HepG2 (cell line): ENCODE measurements at regions not wholly inside any gene's neighbourhood (a gene's known extent, or its start where the extent isn't known, plus 50 kb on each side); places are given as distances from the start of the nearest gene placed in this dataset.

ENCODE experiments used
- ATAC-seq: fragments of 200-7000 bp; cut with Tn5 transposase; 3 replicates; pipeline ENCODE4 v1.9.1; 2020; ENCODE audit warnings: mild to moderate bottlenecking, moderate library complexity
- BruUV-seq: library from RNA; stranded (reverse); fragments of 400-500 nt; replicated peaks from 2 replicates; lab custom pipeline; 2021; lab: Mats Ljungman, UMichigan
- CTCF ChIA-PET: fragments of 300-600 bp; formaldehyde crosslinking; extraction: SDS; loops from one replicate; lab custom pipeline; 2021; ENCODE audit warnings: low total read pairs, inconsistent platforms, low intra/inter-chr PET ratio; lab: Yijun Ruan, JAX
- POLR2A ChIA-PET: fragments of 350-600 bp; sonication (Branson Sonifier 250); formaldehyde crosslinking; loops from one replicate; lab custom pipeline; 2020; ENCODE audit warnings: antibody characterized with exemption, inconsistent platforms; lab: Yijun Ruan, JAX
- DNase-seq: peaks from one replicate; pipeline ENCODE4 v3.0.0-alpha.2; 2015; ENCODE audit warnings: low spot score
- FAIRE-seq: peaks from 3 replicates; lab custom pipeline; 2011; peaks lifted over from hg19 to GRCh38; lab: Jason Lieb, UNC
- H2AFZ ChIP-seq: one replicate; pipeline ENCODE4 v1.6.1; 2011; ENCODE audit warnings: low read length, inconsistent platforms
- H3K27ac ChIP-seq: fragments of 300-600 bp; 3 replicates; pipeline ENCODE4 v1.8.0; 2011; ENCODE audit warnings: mixed run types, mild to moderate bottlenecking, mixed read lengths, low read length, inconsistent platforms; ENCODE audit not compliant: insufficient read depth; ENCODE audit errors: extremely low read length
- H3K27me3 ChIP-seq, 2 experiments: fragments of 200-600 bp in 1 of 2; 2 replicates in 1 of 2; 3 replicates in 1 of 2; pipeline versions ENCODE4 v1.6.0 to v1.8.0; 2011; ENCODE audit warnings: low read length in 2 of 2, mild to moderate bottlenecking in 2 of 2, moderate library complexity in 2 of 2, inconsistent platforms in 1 of 2; ENCODE audit not compliant: insufficient read depth in 2 of 2, control insufficient read depth in 1 of 2
- H3K36me3 ChIP-seq, 2 experiments: fragments of 200-600 bp in 1 of 2; replicated peaks in 1 of 2; 2 replicates in 1 of 2; 3 replicates in 1 of 2; pipeline versions ENCODE4 v1.5.1 to v1.8.0; 2011; ENCODE audit warnings: low read length in 2 of 2, inconsistent platforms in 1 of 2; ENCODE audit not compliant: insufficient read depth in 2 of 2, control insufficient read depth in 1 of 2
- H3K4me1 ChIP-seq: 2 replicates; pipeline ENCODE4 v1.5.1; 2012; ENCODE audit warnings: low read length, inconsistent platforms; ENCODE audit not compliant: insufficient read depth
- H3K4me2 ChIP-seq: 2 replicates; pipeline ENCODE4 v1.6.0; 2011; ENCODE audit warnings: low read depth, low read length, inconsistent platforms
- H3K4me3 ChIP-seq, 3 experiments: fragments of 200-600 bp in 1 of 3; sonication (generic), shearing (Covaris generic) in 1 of 3; replicated peaks in 1 of 3; 2 replicates each; pipeline ENCODE4 v1.5.1; 2011 to 2016; ENCODE audit warnings: low read length in 3 of 3, inconsistent platforms in 2 of 3, low read depth in 2 of 3, mild to moderate bottlenecking in 2 of 3, control low read depth in 1 of 3, mixed read lengths in 1 of 3; ENCODE audit not compliant: insufficient read depth in 1 of 3
- H3K79me2 ChIP-seq: one replicate; pipeline ENCODE4 v1.6.1; 2011; ENCODE audit warnings: low read length, inconsistent platforms; ENCODE audit not compliant: insufficient read depth
- H3K9ac ChIP-seq: 2 replicates; pipeline ENCODE4 v1.6.0; 2011; ENCODE audit warnings: mild to moderate bottlenecking, low read depth, low read length, inconsistent platforms; ENCODE audit not compliant: insufficient read depth
- H3K9me3 ChIP-seq: 2 replicates; pipeline ENCODE4 v1.5.1; 2012; ENCODE audit warnings: mild to moderate bottlenecking, low read length
- H4K20me1 ChIP-seq: 2 replicates; pipeline ENCODE4 v1.6.0; 2011; ENCODE audit warnings: inconsistent platforms, mild to moderate bottlenecking, low read length, moderate library complexity; ENCODE audit not compliant: insufficient read depth
- E2F2 ChIP-seq: sonication (generic); formaldehyde crosslinking; IDR thresholded peaks from 2 replicates; pipeline ENCODE4 v1.4.0; 2020; ENCODE audit warnings: missing genetic modification reagents, borderline replicate concordance
- KDM1A ChIP-seq: IDR thresholded peaks from 2 replicates; pipeline ENCODE4 v1.6.1; 2016; ENCODE audit warnings: missing compliant biosample characterization
- MIER2 ChIP-seq: IDR thresholded peaks from 2 replicates; pipeline ENCODE4 v1.6.1; 2016; ENCODE audit warnings: missing biosample characterization, missing genetic modification reagents
- RFXANK ChIP-seq: IDR thresholded peaks from 2 replicates; pipeline ENCODE4 v1.6.1; 2016
- SMARCE1 ChIP-seq: fragments of 450-650 bp; IDR thresholded peaks from 2 replicates; pipeline ENCODE4 v1.6.1; 2017; ENCODE audit warnings: borderline replicate concordance
- XRCC5 ChIP-seq: fragments of 200-400 bp; formaldehyde crosslinking; optimal IDR thresholded peaks from 2 replicates; pipeline ENCODE3; 2017; ENCODE audit warnings: mild to moderate bottlenecking, low read length
- ZNF251 ChIP-seq: sonication (generic); formaldehyde crosslinking; IDR thresholded peaks from 2 replicates; pipeline ENCODE4 v1.9.0; 2021; ENCODE audit warnings: mild to moderate bottlenecking, missing genetic modification reagents
- ZNF768 ChIP-seq: sonication (generic); formaldehyde crosslinking; IDR thresholded peaks from 2 replicates; pipeline ENCODE4 v1.4.0; 2020; ENCODE audit warnings: missing genetic modification reagents
- WGBS: methylation state at CpG from one replicate; pipeline ENCODE4 v1.1.6; 2017; ENCODE audit warnings: low lambda C conversion rate; 5-methylcytosine and 5-hydroxymethylcytosine counted together
- in situ Hi-C: cut with HindIII; loops from 2 replicates; pipeline ENCODE4 v1.10.0; 2017; ENCODE audit warnings: low pct_unique_long_range_greater_than_20kb; ENCODE audit not compliant: extremely low pct_ligation_motif_present
- intact Hi-C: fragments of 100-400 bp; cut with micrococcal nuclease; formaldehyde crosslinking; loops from one replicate; pipeline ENCODE4 v1.10.0; 2022; ENCODE audit not compliant: unreplicated experiment

- BruUV-seq: no TSS peak
- Histone ChIP-seq H3K4me1 (peaks cover 37% of the 10 kb centered on the region), H3K79me2 (no peaks in the 10 kb centered on the region), H3K4me2 (no peak overlapping the region), H3K36me3 (no peaks in the 10 kb centered on the region), H3K27me3 (no peaks in the 10 kb centered on the region), H3K9ac (no peak overlapping the region), H3K4me3 (no peak overlapping the region), H3K9me3 (no peaks in the 10 kb centered on the region), H3K27ac (no peak overlapping the region), H2AFZ (no peak overlapping the region), H4K20me1 (no peaks in the 10 kb centered on the region)
- ChIA-PET POLR2A (interaction anchor here (0.8 to 1.5 kb wide), 2 partner anchors 10 to 28 kb away, joined by 3 to 4 read pairs; no protein-coding TSS in a partner anchor), CTCF (no interaction called here)
- ATAC-seq (no peak), FAIRE-seq (no peak), DNase-seq (no peak)
- no peak for TF ChIP-seq E2F2 (CRISPR knock-in tag)
- TF ChIP-seq RFXANK (CRISPR knock-in tag): no peak
- TF ChIP-seq ZNF768 (CRISPR knock-in tag): no peak
- TF ChIP-seq ZNF251 (CRISPR knock-in tag): no peak
- no peak for TF ChIP-seq MIER2 (CRISPR knock-in tag)
- no peak for TF ChIP-seq KDM1A (CRISPR knock-in tag)
- TF ChIP-seq XRCC5: no peak
- no peak for TF ChIP-seq SMARCE1
- WGBS: 89% methylated on average over 21 of the region's 21 CpGs
- intact Hi-C loops (no loop called here), in situ Hi-C loops (no loop called here)
Observed at GRCh38 chr16:50478075-50478772, 70.0 kb upstream of the NKD1 start.
